Ecto neural progenitor cell (in vitro differentiated cells): ENCODE measurements at regions not wholly inside any gene's neighbourhood (a gene's known extent, or its start where the extent isn't known, plus 50 kb on each side); places are given as distances from the start of the nearest gene placed in this dataset.
"Not testable (repeated sequence)": the region's sequence is repeated elsewhere in the genome, so short reads cannot be mapped to it uniquely, and the experiment has no call there.

ENCODE experiments used
- DNase-seq: peaks from one replicate; pipeline ENCODE4 v3.0.0-alpha.2; 2018; ENCODE audit warnings: low spot score

- no peak for DNase-seq
These were observed 102.4 kb upstream of the LYZL2 start for GRCh38 chr10:30731963-30732362.

GRCh38 chr10:30730306-30730705, 100.8 kb upstream of the LYZL2 start:
- DNase-seq, result no peak

- DNase-seq, result no peak
These were observed 99.2 kb upstream of the LYZL2 start for GRCh38 chr10:30728766-30729165.

- no peak for DNase-seq
These were observed 98.6 kb upstream of the LYZL2 start for GRCh38 chr10:30728127-30728526.

- no peak for DNase-seq
These were observed 98.0 kb upstream of the LYZL2 start for GRCh38 chr10:30727524-30727923.

- DNase-seq, result peak; percentile 90
These were observed 97.3 kb upstream of the LYZL2 start for GRCh38 chr10:30726783-30727414.

- DNase-seq, result no peak
These were observed 96.1 kb upstream of the LYZL2 start for GRCh38 chr10:30725661-30726060.

- no peak for DNase-seq
These were observed 94.7 kb upstream of the LYZL2 start for GRCh38 chr10:30724296-30724695.

- no peak for DNase-seq
These were observed 93.5 kb upstream of the LYZL2 start for GRCh38 chr10:30722956-30723620.

- DNase-seq, result no peak
These were observed 90.3 kb upstream of the LYZL2 start for GRCh38 chr10:30719832-30720231.

- no peak for DNase-seq
These were observed 80.3 kb upstream of the LYZL2 start for GRCh38 chr10:30709700-30710358.

- DNase-seq, result no peak
These were observed 79.7 kb upstream of the LYZL2 start for GRCh38 chr10:30709229-30709628.

- no peak for DNase-seq
These were observed 78.7 kb upstream of the LYZL2 start for GRCh38 chr10:30708234-30708633.

GRCh38 chr10:30706189-30706588, 76.6 kb upstream of the LYZL2 start:
- DNase-seq, result not testable (repeated sequence)

- DNase-seq, result no peak
These were observed 76.1 kb upstream of the LYZL2 start for GRCh38 chr10:30705625-30706149.

GRCh38 chr10:30705101-30705624, 75.6 kb upstream of the LYZL2 start:
- no peak for DNase-seq

- DNase-seq, result not testable (repeated sequence)
These were observed 75.1 kb upstream of the LYZL2 start for GRCh38 chr10:30704601-30705100.

- DNase-seq, result no peak
These were observed 74.6 kb upstream of the LYZL2 start for GRCh38 chr10:30704026-30704600.

GRCh38 chr10:30703446-30703845, 73.9 kb upstream of the LYZL2 start:
- not testable (repeated sequence) for DNase-seq

- no peak for DNase-seq
These were observed 73.3 kb upstream of the LYZL2 start for GRCh38 chr10:30702860-30703259.

GRCh38 chr10:30701451-30702173, 72.1 kb upstream of the LYZL2 start:
- DNase-seq, result no peak

GRCh38 chr10:30697806-30698205, 68.3 kb upstream of the LYZL2 start:
- DNase-seq, result no peak
